H9 (cell line): ENCODE measurements at regions not wholly inside any gene's neighbourhood (a gene's known extent, or its start where the extent isn't known, plus 50 kb on each side); places are given as distances from the start of the nearest gene placed in this dataset.

Experiments
- DNase-seq: peaks from one replicate; pipeline ENCODE4 v3.0.0-alpha.2; 2017
- H2AFZ ChIP-seq: one replicate; pipeline ENCODE4 v1.6.1; 2013; ENCODE audit warnings: mild to moderate bottlenecking, low read length, control low read depth, moderate library complexity
- H2AK5ac ChIP-seq: 2 replicates; pipeline ENCODE4 v1.6.1; 2013; ENCODE audit warnings: low read length, control low read depth, mixed read lengths; ENCODE audit not compliant: insufficient read length
- H2BK120ac ChIP-seq: one replicate; pipeline ENCODE4 v1.6.1; 2013; ENCODE audit warnings: low read depth, mild to moderate bottlenecking, low read length, control low read depth, inconsistent platforms; ENCODE audit not compliant: poor library complexity, severe bottlenecking
- H2BK12ac ChIP-seq: 2 replicates; pipeline ENCODE4 v1.6.1; 2013; ENCODE audit warnings: low read length, control low read depth, mixed read lengths, low read depth; ENCODE audit not compliant: insufficient read length
- H2BK15ac ChIP-seq: 2 replicates; pipeline ENCODE4 v1.6.1; 2013; ENCODE audit warnings: low read depth, low read length, control low read depth
- H2BK20ac ChIP-seq: one replicate; pipeline ENCODE4 v1.6.1; 2013; ENCODE audit warnings: low read depth, mild to moderate bottlenecking, low read length, control low read depth, inconsistent platforms; ENCODE audit not compliant: poor library complexity, severe bottlenecking
- H2BK5ac ChIP-seq: 2 replicates; pipeline ENCODE4 v1.6.1; 2013; ENCODE audit warnings: low read length, control low read depth, mixed read lengths; ENCODE audit not compliant: insufficient read length
- H3K14ac ChIP-seq: 2 replicates; pipeline ENCODE4 v1.6.1; 2013; ENCODE audit warnings: low read length, control low read depth; ENCODE audit not compliant: insufficient read depth
- H3K18ac ChIP-seq: 2 replicates; pipeline ENCODE4 v1.6.1; 2013; ENCODE audit warnings: low read depth, mild to moderate bottlenecking, mixed read lengths, low read length, control low read depth; ENCODE audit not compliant: insufficient read length
- H3K23ac ChIP-seq: 2 replicates; pipeline ENCODE4 v1.6.1; 2013; ENCODE audit warnings: low read length, control low read depth, mixed read lengths, low read depth; ENCODE audit not compliant: insufficient read length
- H3K23me2 ChIP-seq: 2 replicates; pipeline ENCODE4 v1.6.1; 2013; ENCODE audit warnings: low read depth, mild to moderate bottlenecking, mixed read lengths, low read length, control low read depth; ENCODE audit not compliant: insufficient read length, poor library complexity, severe bottlenecking
- H3K27ac ChIP-seq: 2 replicates; pipeline ENCODE4 v1.5.1; 2013; ENCODE audit warnings: low read length, control low read depth, mixed read lengths, low read depth; ENCODE audit not compliant: insufficient read length
- H3K27me3 ChIP-seq: 2 replicates; pipeline ENCODE4 v1.6.1; 2013; ENCODE audit warnings: low read length, control low read depth, inconsistent platforms; ENCODE audit not compliant: insufficient read depth
- H3K4ac ChIP-seq: 2 replicates; pipeline ENCODE4 v1.6.1; 2013; ENCODE audit warnings: low read depth, mild to moderate bottlenecking, control low read depth, inconsistent platforms, low read length, moderate library complexity
- H3K4me1 ChIP-seq: 2 replicates; pipeline ENCODE4 v1.6.1; 2013; ENCODE audit warnings: low read length, control low read depth, inconsistent platforms; ENCODE audit not compliant: insufficient read depth
- H3K4me2 ChIP-seq: 2 replicates; pipeline ENCODE4 v1.6.1; 2013; ENCODE audit warnings: low read length, control low read depth, mixed read lengths; ENCODE audit not compliant: insufficient read length, insufficient read depth
- H3K56ac ChIP-seq: 2 replicates; pipeline ENCODE4 v1.6.1; 2013; ENCODE audit warnings: low read depth, mild to moderate bottlenecking, mixed read lengths, low read length, control low read depth; ENCODE audit not compliant: insufficient read length
- H3K79me1 ChIP-seq: 2 replicates; pipeline ENCODE4 v1.6.1; 2013; ENCODE audit warnings: low read depth, mild to moderate bottlenecking, moderate library complexity, low read length, control low read depth, inconsistent platforms; ENCODE audit not compliant: insufficient read depth, poor library complexity, severe bottlenecking
- H3K79me2 ChIP-seq: 2 replicates; pipeline ENCODE4 v1.6.1; 2013; ENCODE audit warnings: low read length, control low read depth, inconsistent platforms; ENCODE audit not compliant: insufficient read depth
- H3K9ac ChIP-seq: 2 replicates; pipeline ENCODE4 v1.6.1; 2013; ENCODE audit warnings: low read length, control low read depth, mixed read lengths; ENCODE audit not compliant: insufficient read length; ENCODE audit errors: extremely low read depth
- H3K9me3 ChIP-seq: one replicate; pipeline ENCODE4 v1.6.1; 2013; ENCODE audit warnings: low read depth, low read length, inconsistent platforms; ENCODE audit not compliant: control insufficient read depth
- H3T11ph ChIP-seq: one replicate; pipeline ENCODE4 v1.6.1; 2013; ENCODE audit warnings: mild to moderate bottlenecking, low read length, control low read depth, inconsistent platforms
- H4K20me1 ChIP-seq: one replicate; pipeline ENCODE4 v1.6.1; 2013; ENCODE audit not compliant: control insufficient read depth, insufficient read length, insufficient read depth
- H4K5ac ChIP-seq: 2 replicates; pipeline ENCODE4 v1.6.1; 2013; ENCODE audit warnings: low read depth, mild to moderate bottlenecking, mixed read lengths, low read length, control low read depth; ENCODE audit not compliant: insufficient read length
- H4K8ac ChIP-seq: replicated peaks from 2 replicates; pipeline ENCODE4 v1.6.1; 2013; ENCODE audit warnings: low read length, control low read depth, mixed read lengths, low read depth; ENCODE audit not compliant: insufficient read length
- H4K91ac ChIP-seq: 2 replicates; pipeline ENCODE4 v1.6.1; 2013; ENCODE audit warnings: low read depth, mild to moderate bottlenecking, moderate library complexity, mixed read lengths, low read length, control low read depth; ENCODE audit not compliant: insufficient read length
- H3K27ac Mint-ChIP-seq, 3 experiments: 2 replicates in 2 of 3; 3 replicates in 1 of 3; pipeline ENCODE4 v1.8.0; 2020 to 2021; ENCODE audit warnings: mixed read lengths in 3 of 3, mild to moderate bottlenecking in 1 of 3, moderate library complexity in 1 of 3
- H3K27me3 Mint-ChIP-seq: 2 replicates; pipeline ENCODE4 v1.8.0; 2021; ENCODE audit warnings: low read depth, mild to moderate bottlenecking, moderate library complexity, mixed read lengths
- H3K36me3 Mint-ChIP-seq, 3 experiments: 2 replicates in 2 of 3; 3 replicates in 1 of 3; pipeline ENCODE4 v1.8.0; 2020 to 2021; ENCODE audit warnings: low read depth in 3 of 3, mixed read lengths in 3 of 3; ENCODE audit not compliant: insufficient read depth in 1 of 3
- H3K4me1 Mint-ChIP-seq, 2 experiments: 2 replicates each; pipeline ENCODE4 v1.8.0; 2020; ENCODE audit warnings: mixed read lengths in 2 of 2
- H3K4me3 Mint-ChIP-seq, 2 experiments: 2 replicates in 1 of 2; 3 replicates in 1 of 2; pipeline ENCODE4 v1.8.0; 2020 to 2021; ENCODE audit warnings: mild to moderate bottlenecking in 2 of 2, mixed read lengths in 2 of 2, moderate library complexity in 1 of 2
- H3K9me3 Mint-ChIP-seq, 2 experiments: 2 replicates in 1 of 2; 3 replicates in 1 of 2; pipeline ENCODE4 v1.8.0; 2020; ENCODE audit warnings: mild to moderate bottlenecking in 2 of 2, mixed read lengths in 2 of 2, moderate library complexity in 1 of 2
- CTCF ChIP-seq: fragments of 200-600 bp; sonication (generic); conservative IDR thresholded peaks from 3 replicates; pipeline ENCODE4 v1.8.0; 2021; ENCODE audit warnings: antibody characterized with exemption, mild to moderate bottlenecking
- WGBS: extraction: QIAGEN DNeasy Blood & Tissue Kit; methylation state at CpG from one replicate; pipeline ENCODE4 v1.1.7; 2013; ENCODE audit warnings: missing lambda C conversion rate, low lambda C conversion rate, mixed read lengths; ENCODE audit not compliant: insufficient read length; ENCODE audit errors: extremely low coverage; 5-methylcytosine and 5-hydroxymethylcytosine counted together

GRCh38 chr7:53675835-53676234, 640.4 kb downstream of the POM121L12 start:
- H2BK5ac ChIP-seq, result no peak overlapping the region
- H3K27ac Mint-ChIP-seq, result no peak overlapping the region
- no peak overlapping the region for H3K18ac ChIP-seq
- H3K9me3 ChIP-seq, result no peaks in the 10 kb centered on the region
- no peak overlapping the region for H3K4me3 Mint-ChIP-seq
- H4K91ac ChIP-seq, result no peak overlapping the region
- no peaks in the 10 kb centered on the region for H3K23me2 ChIP-seq
- no peak for DNase-seq
- no peak overlapping the region for H3T11ph ChIP-seq
- H3K23ac ChIP-seq, result no peak overlapping the region
- H4K5ac ChIP-seq, result no peak overlapping the region
- no peak overlapping the region for H4K8ac ChIP-seq
- H3K4me1 ChIP-seq, result no peaks in the 10 kb centered on the region
- H2AFZ ChIP-seq, result no peak overlapping the region
- H3K56ac ChIP-seq, result no peak overlapping the region
- H3K14ac ChIP-seq, result no peak overlapping the region
- H3K9me3 Mint-ChIP-seq, result no peaks in the 10 kb centered on the region; a peak in 1 of 5 replicates
- H2BK15ac ChIP-seq, result no peak overlapping the region
- no CpG with 5 or more reads among the region's 1 CpG for WGBS
- H2AK5ac ChIP-seq, result no peak overlapping the region
- H3K27ac ChIP-seq, result no peak overlapping the region
- no peak overlapping the region for H3K9ac ChIP-seq
- H3K79me1 ChIP-seq, result no peaks in the 10 kb centered on the region
- no peaks in the 10 kb centered on the region for H3K79me2 ChIP-seq
- H3K27me3 Mint-ChIP-seq, result no peaks in the 10 kb centered on the region
- H2BK20ac ChIP-seq, result no peak overlapping the region
- no peak overlapping the region for H2BK12ac ChIP-seq
- H3K4me2 ChIP-seq, result no peak overlapping the region
- H3K27me3 ChIP-seq, result no peaks in the 10 kb centered on the region
- H3K4ac ChIP-seq, result no peak overlapping the region
- no peak overlapping the region for H2BK120ac ChIP-seq
- peaks cover 10 to 12% of the 10 kb centered on the region in 2 experiments for H3K4me1 Mint-ChIP-seq
- no peak for TF ChIP-seq CTCF
- H3K36me3 Mint-ChIP-seq, result no peaks in the 10 kb centered on the region; a peak in 2 of 7 replicates
- no peaks in the 10 kb centered on the region for H4K20me1 ChIP-seq
